CD4-positive, alpha-beta T cell (primary cell): ENCODE measurements at regions not wholly inside any gene's neighbourhood (a gene's known extent, or its start where the extent isn't known, plus 50 kb on each side); places are given as distances from the start of the nearest gene placed in this dataset.

Experiments
- ATAC-seq: fragments of 200-7000 bp; cut with Tn5 transposase; one replicate; pipeline ENCODE4 v1.10.0; 2022; ENCODE audit warnings: mild to moderate bottlenecking; ENCODE audit not compliant: poor library complexity
- CTCF ChIA-PET: fragments of 350-600 bp; sonication (Branson Sonifier 250); formaldehyde crosslinking; loops from one replicate; lab custom pipeline; 2021; ENCODE audit warnings: antibody characterized with exemption, inconsistent platforms; lab: Charles Lee
- POLR2A ChIA-PET: fragments of 350-600 bp; sonication (Branson Sonifier 250); formaldehyde crosslinking; loops from one replicate; lab custom pipeline; 2021; ENCODE audit warnings: antibody characterized with exemption, inconsistent platforms; lab: Charles Lee
- DNase-seq, 14 experiments: peaks; one replicate each; pipeline ENCODE4 v3.0.0-alpha.2; 2013 to 2020; ENCODE audit warnings: mixed read lengths in 2 of 14
- H3K27ac ChIP-seq, 2 donors: one replicate each; pipeline versions ENCODE4 v1.5.1 to v1.7.0; 2013; ENCODE audit warnings: low read length in 2 of 2, low read depth in 1 of 2, mild to moderate bottlenecking in 1 of 2
- H3K27me3 ChIP-seq, 2 experiments: 1 replicate in 1 of 2; 2 replicates in 1 of 2; pipeline versions ENCODE4 v1.6.1 to v1.7.0; 2013; ENCODE audit warnings: low read length in 2 of 2, control low read depth in 1 of 2, mild to moderate bottlenecking in 1 of 2, moderate library complexity in 1 of 2; ENCODE audit not compliant: insufficient read depth in 2 of 2, control insufficient read depth in 1 of 2
- H3K36me3 ChIP-seq: one replicate; pipeline ENCODE4 v1.6.1; 2013; ENCODE audit warnings: low read length, control low read depth; ENCODE audit not compliant: insufficient read depth
- H3K4me1 ChIP-seq: one replicate; pipeline ENCODE4 v1.6.1; 2013; ENCODE audit warnings: low read length, control low read depth; ENCODE audit not compliant: insufficient read depth
- H3K4me3 ChIP-seq: one replicate; pipeline ENCODE4 v1.5.1; 2013; ENCODE audit warnings: mild to moderate bottlenecking, low read length, moderate library complexity
- H3K9me3 ChIP-seq, 2 experiments: 1 replicate in 1 of 2; 2 replicates in 1 of 2; pipeline versions ENCODE4 v1.6.1 to v1.7.0; 2013; ENCODE audit warnings: low read length in 2 of 2, mild to moderate bottlenecking in 2 of 2, control low read depth in 1 of 2, moderate library complexity in 1 of 2; ENCODE audit not compliant: control insufficient read depth in 1 of 2, insufficient read depth in 1 of 2
- H3K27ac Mint-ChIP-seq: one replicate; pipeline ENCODE4 v1.8.0; 2020; ENCODE audit warnings: mixed read lengths
- H3K27me3 Mint-ChIP-seq: one replicate; pipeline ENCODE4 v1.8.0; 2021; ENCODE audit warnings: mixed read lengths
- H3K36me3 Mint-ChIP-seq: one replicate; pipeline ENCODE4 v1.8.0; 2021; ENCODE audit warnings: low read depth, mixed read lengths
- H3K4me1 Mint-ChIP-seq: one replicate; pipeline ENCODE4 v1.8.0; 2021; ENCODE audit warnings: low read depth, mixed read lengths
- H3K4me3 Mint-ChIP-seq: one replicate; pipeline ENCODE4 v1.8.0; 2020; ENCODE audit warnings: mild to moderate bottlenecking, mixed read lengths
- H3K9me3 Mint-ChIP-seq: one replicate; pipeline ENCODE4 v1.8.0; 2020; ENCODE audit warnings: mixed read lengths
- CTCF ChIP-seq: fragments of 200-600 bp; IDR thresholded peaks from one replicate; pipeline ENCODE4 v1.8.0; 2022; ENCODE audit warnings: antibody characterized with exemption, mild to moderate bottlenecking
- intact Hi-C, 2 experiments: fragments of 100-400 bp; cut with DNase I in 1 of 2; cut with micrococcal nuclease in 1 of 2; formaldehyde crosslinking; loops; one replicate each; pipeline versions ENCODE4 v1.15.1 to v1.9.0; 2023 to 2025; cut with DNase I, micrococcal nuclease

GRCh38 chr3:193798051-193798450, 205.0 kb downstream of the OPA1 start:
- CTCF ChIA-PET: no interaction called here
- no peak for ATAC-seq
- no peak for TF ChIP-seq CTCF

GRCh38 chr3:193800138-193801043, 207.4 kb downstream of the OPA1 start:
- CTCF ChIA-PET: interaction anchor here (1.4 kb wide), 1 partner anchor 10 kb away, joined by 3 read pairs; no protein-coding TSS in a partner anchor
- ATAC-seq: no peak

More at GRCh38 chr3:193798051-193798450, 205.0 kb downstream of the OPA1 start:
- H3K36me3 Mint-ChIP-seq: no peaks in the 10 kb centered on the region
- no peaks in the 10 kb centered on the region for H3K9me3 Mint-ChIP-seq
- H3K4me1 Mint-ChIP-seq: no peaks in the 10 kb centered on the region
- H3K4me3 Mint-ChIP-seq: no peak overlapping the region
- POLR2A ChIA-PET: no interaction called here
- Histone ChIP-seq H3K4me1 (no peaks in the 10 kb centered on the region), H3K27me3 (peaks cover 0 to 2% of the 10 kb centered on the region in 2 experiments), H3K4me3 (no peak overlapping the region), H3K27ac (no peak overlapping the region), H3K36me3 (no peaks in the 10 kb centered on the region), H3K9me3 (no peaks in the 10 kb centered on the region)
- intact Hi-C loops: no loop called here
- no peak overlapping the region for H3K27ac Mint-ChIP-seq
- no peaks in the 10 kb centered on the region for H3K27me3 Mint-ChIP-seq
- DNase-seq: no peak

GRCh38 chr3:193801097-193801496, 208.1 kb downstream of the OPA1 start:
- H3K27me3 Mint-ChIP-seq: no peaks in the 10 kb centered on the region
- DNase-seq: no peak

More at GRCh38 chr3:193800138-193801043, 207.4 kb downstream of the OPA1 start:
- Mint-ChIP-seq H3K4me1 (no peaks in the 10 kb centered on the region), H3K27ac (no peak overlapping the region), H3K4me3 (no peak overlapping the region), H3K36me3 (no peaks in the 10 kb centered on the region), H3K9me3 (no peaks in the 10 kb centered on the region), H3K27me3 (no peaks in the 10 kb centered on the region)
- Histone ChIP-seq H3K4me3 (no peak overlapping the region), H3K9me3 (no peaks in the 10 kb centered on the region), H3K27me3 (peaks cover 0 to 2% of the 10 kb centered on the region in 2 experiments), H3K27ac (no peak overlapping the region), H3K36me3 (no peaks in the 10 kb centered on the region), H3K4me1 (no peaks in the 10 kb centered on the region)
- POLR2A ChIA-PET: no interaction called here
- no peak for TF ChIP-seq CTCF
- no peak for DNase-seq
- intact Hi-C loops: no loop called here

More at GRCh38 chr3:193801097-193801496, 208.1 kb downstream of the OPA1 start:
- Histone ChIP-seq H3K4me3 (no peak overlapping the region), H3K27me3 (peaks cover 0 to 2% of the 10 kb centered on the region in 2 experiments), H3K27ac (no peak overlapping the region), H3K9me3 (no peaks in the 10 kb centered on the region), H3K36me3 (no peaks in the 10 kb centered on the region), H3K4me1 (no peaks in the 10 kb centered on the region)
- ChIA-PET CTCF (no interaction called here), POLR2A (no interaction called here)
- ATAC-seq: no peak
- no peaks in the 10 kb centered on the region for H3K36me3 Mint-ChIP-seq
- intact Hi-C loops: no loop called here
- H3K4me3 Mint-ChIP-seq: no peak overlapping the region
- no peaks in the 10 kb centered on the region for H3K9me3 Mint-ChIP-seq
- H3K27ac Mint-ChIP-seq: no peak overlapping the region
- H3K4me1 Mint-ChIP-seq: no peaks in the 10 kb centered on the region
- TF ChIP-seq CTCF: no peak
